Astrocyte of the spinal cord (primary cell): ENCODE measurements at regions not wholly inside any gene's neighbourhood (a gene's known extent, or its start where the extent isn't known, plus 50 kb on each side); places are given as distances from the start of the nearest gene placed in this dataset.

ENCODE experiments used
- DNase-seq: peaks from one replicate; pipeline ENCODE4 v3.0.0; 2011; ENCODE audit warnings: low read depth, low spot score
- H3K4me3 ChIP-seq: 2 replicates; pipeline ENCODE4 v1.5.1; 2011; ENCODE audit warnings: low read depth, mild to moderate bottlenecking, low read length, moderate library complexity
- CTCF ChIP-seq: IDR thresholded peaks from 2 replicates; pipeline ENCODE4 v1.5.1; 2012; ENCODE audit warnings: low read depth, mild to moderate bottlenecking, low read length, inconsistent platforms
- in situ Hi-C: cut with HindIII; loops from 2 replicates; pipeline ENCODE4 v1.10.0; 2017; ENCODE audit warnings: low sequenced_read_pairs

DNA sequence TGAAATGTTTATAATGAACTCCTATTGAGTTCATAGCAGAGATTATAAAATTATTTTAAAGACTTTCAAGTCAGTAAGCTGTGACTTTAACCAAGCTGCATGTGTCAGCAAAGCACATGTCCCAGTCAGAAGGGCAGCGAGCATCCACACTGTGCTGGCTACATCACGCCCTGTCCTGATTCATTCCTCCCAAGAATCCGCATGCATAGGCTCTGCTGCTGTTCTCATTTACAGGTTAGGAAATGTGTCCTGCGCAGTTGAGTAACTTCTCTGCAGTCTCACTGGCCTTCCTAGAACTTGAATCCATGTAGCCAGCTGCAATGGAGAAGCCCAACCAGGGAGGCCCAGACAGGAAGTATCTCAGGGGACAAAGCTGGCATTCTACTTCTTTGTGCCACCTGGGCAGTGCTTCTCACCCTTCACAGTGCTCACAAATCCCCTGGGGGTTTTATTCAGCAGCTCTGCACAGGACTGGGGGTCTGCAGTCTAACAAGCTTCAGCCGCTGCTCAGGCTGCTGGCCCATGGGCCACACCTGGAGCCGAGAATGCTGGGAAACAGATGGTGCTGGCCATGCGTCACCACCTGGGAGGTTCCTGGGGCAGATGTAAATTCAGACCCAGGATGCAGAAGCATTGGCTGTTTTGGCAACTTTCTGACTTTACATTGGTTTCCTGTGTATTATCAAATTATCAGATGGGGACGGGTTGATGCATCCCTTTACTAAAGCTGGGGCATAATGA lies 192.8 kb upstream of the GDF10 start:
- no peak for TF ChIP-seq CTCF
- in situ Hi-C loops = no loop called here

DNA sequence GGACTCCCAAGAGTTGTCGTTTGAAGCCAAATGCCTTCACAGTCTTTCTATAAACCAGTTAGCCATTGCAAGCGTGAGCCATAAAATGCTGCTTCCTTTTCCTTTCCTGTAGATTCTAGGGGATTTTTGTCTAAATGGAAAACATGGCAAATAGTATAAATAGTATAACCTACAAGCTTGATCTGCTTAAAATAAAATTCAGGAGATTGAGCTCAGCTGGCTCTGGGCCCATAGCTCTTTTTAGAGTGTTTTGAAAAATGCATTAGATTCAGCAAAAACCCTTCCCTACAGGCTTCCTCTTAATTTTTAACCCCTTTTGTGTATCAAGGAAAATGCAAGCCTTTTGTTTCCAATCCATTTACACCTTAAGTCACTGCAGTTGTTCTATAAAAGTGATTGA lies 190.1 kb upstream of the GDF10 start:
- no peak overlapping the region for H3K4me3 ChIP-seq
- in situ Hi-C loops = no loop called here
- no peak for DNase-seq
- no peak for TF ChIP-seq CTCF

More for the DNA sequence above, 192.8 kb upstream of the GDF10 start:
- no peak for DNase-seq
- no peak overlapping the region for H3K4me3 ChIP-seq

GRCh38 chr10:47111329-47111862 lies 188.6 kb upstream of the GDF10 start:
- in situ Hi-C loops = no loop called here
- DNase-seq = no peak
- H3K4me3 ChIP-seq = no peak overlapping the region
- TF ChIP-seq CTCF = no peak

- H3K4me3 ChIP-seq = no peak overlapping the region
- DNase-seq = no peak
- in situ Hi-C loops = no loop called here
- no peak for TF ChIP-seq CTCF
Measured at GRCh38 chr10:47112612-47113011, 187.4 kb upstream of the GDF10 start.

- TF ChIP-seq CTCF = no peak
- no peak overlapping the region for H3K4me3 ChIP-seq
- no peak for DNase-seq
- in situ Hi-C loops = no loop called here
Measured at GRCh38 chr10:47113907-47114500, 186.0 kb upstream of the GDF10 start.

DNA sequence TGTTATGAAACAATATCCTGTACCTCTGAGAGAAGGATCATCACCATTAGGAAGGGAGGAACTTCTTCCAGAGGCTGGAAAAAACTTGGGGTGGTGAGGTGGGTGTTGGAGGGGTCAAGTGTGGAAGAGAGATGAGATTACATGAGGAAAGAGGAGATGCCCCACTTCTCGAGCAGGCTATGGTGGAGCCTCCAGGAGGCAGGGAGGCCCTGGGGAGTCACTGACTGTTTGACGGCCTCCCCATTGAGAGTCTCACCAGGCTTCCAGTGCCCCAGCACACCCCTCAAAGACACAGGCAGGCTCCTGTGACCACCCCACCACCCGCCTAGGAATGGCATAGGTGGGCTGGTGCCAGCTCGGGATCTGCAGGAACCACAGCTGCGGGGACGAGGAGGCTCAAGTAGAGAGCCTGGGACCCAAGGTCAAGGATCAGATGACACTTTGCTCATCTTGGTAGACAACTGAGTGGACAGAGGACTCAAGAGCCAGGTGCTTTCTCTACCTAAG lies 185.3 kb upstream of the GDF10 start:
- H3K4me3 ChIP-seq = no peak overlapping the region
- in situ Hi-C loops = no loop called here
- no peak for TF ChIP-seq CTCF
- no peak for DNase-seq
